ENCODE measurements at regions not wholly inside any gene's neighbourhood (a gene's known extent, or its start where the extent isn't known, plus 50 kb on each side); places are given as distances from the start of the nearest gene placed in this dataset.

GRCh38 chr4:110865611-110866259, 242.9 kb upstream of the PITX2 start:
- TF ChIP-seq TEAD4 (IDR thresholded peaks at IDR 0.05) (no peak), EGR1 (IDR thresholded peaks at IDR 0.05) (no peak), TAF1 (IDR thresholded peaks at IDR 0.05; ENCODE audit: low read depth) (no peak), CREB1 (IDR thresholded peaks at IDR 0.05; ENCODE audit: low read depth) (no peak), EP300 (IDR thresholded peaks at IDR 0.05; ENCODE audit: borderline replicate concordance) (no peak), YY1 (IDR thresholded peaks at IDR 0.05; ENCODE audit: low read depth) (no peak), RAD21 (IDR thresholded peaks at IDR 0.05; ENCODE audit: low read depth) (no peak), REST (IDR thresholded peaks at IDR 0.05; ENCODE audit: low read depth) (no peak), FOXM1 (IDR thresholded peaks at IDR 0.05; ENCODE audit: borderline replicate concordance, low read depth) (no peak), NFIC (IDR thresholded peaks at IDR 0.05) (peak; percentile 47; the same call in 1 of the 2 replicates)

All from Ishikawa (cell line).